NCI-H748 (cell line): ENCODE measurements at regions not wholly inside any gene's neighbourhood (a gene's known extent, or its start where the extent isn't known, plus 50 kb on each side); places are given as distances from the start of the nearest gene placed in this dataset.

Source experiments
- DNase-seq: peaks from one replicate; lab custom pipeline; 2025; ENCODE audit not compliant: unreplicated experiment; lab: John Stamatoyannopoulos, UW

DNA sequence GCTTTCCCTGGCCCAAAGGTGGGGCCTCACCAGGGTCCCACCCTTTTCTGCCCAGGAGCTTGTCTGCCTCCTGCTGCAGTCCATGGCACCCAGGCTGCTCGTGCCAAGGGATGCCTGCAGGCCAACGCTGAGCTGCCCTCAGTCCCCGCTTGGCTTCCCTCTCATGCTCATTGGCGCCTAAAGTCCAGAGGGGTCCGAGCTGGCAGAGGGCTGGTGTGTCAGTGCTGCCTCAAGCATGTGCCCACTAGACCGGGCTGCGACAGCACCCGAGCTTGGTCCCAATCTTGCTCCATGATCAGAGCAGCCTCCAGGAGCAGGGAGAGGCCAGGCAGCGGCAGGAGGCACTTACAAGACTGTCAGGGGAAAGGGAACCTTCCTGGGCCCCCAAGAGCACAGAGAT is 287.0 kb downstream of the ICOS start:
- no peak for DNase-seq

GRCh38 chr2:204225671-204226073 is 289.1 kb downstream of the ICOS start:
- DNase-seq: peak; percentile 31

- DNase-seq: peak; percentile 57
Measured at GRCh38 chr2:204226305-204226880, 289.8 kb downstream of the ICOS start.

- peak; percentile 91 for DNase-seq
Measured at GRCh38 chr2:204228169-204228886, 291.8 kb downstream of the ICOS start.

- DNase-seq: no peak
Measured at GRCh38 chr2:204234248-204234647, 297.7 kb downstream of the ICOS start.

DNA sequence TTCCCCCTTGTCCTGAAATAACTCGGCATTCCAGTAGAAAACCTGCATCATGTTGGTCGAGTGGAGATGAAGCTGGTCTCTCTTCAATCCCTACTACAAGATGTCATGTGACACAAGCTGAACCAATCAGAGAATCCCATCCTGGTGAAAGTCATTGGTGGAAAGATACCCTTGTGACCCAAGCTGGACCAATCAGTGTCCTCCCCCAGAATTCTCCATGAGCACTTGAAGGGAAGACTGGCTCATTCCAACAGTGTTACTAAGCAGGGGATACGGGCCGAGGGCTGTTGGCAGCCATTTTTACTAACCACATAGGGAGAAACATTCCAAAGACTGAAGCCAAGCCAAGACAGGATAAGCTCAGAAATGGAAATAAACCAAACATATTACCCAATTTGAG is 298.3 kb downstream of the ICOS start:
- DNase-seq: no peak

DNA sequence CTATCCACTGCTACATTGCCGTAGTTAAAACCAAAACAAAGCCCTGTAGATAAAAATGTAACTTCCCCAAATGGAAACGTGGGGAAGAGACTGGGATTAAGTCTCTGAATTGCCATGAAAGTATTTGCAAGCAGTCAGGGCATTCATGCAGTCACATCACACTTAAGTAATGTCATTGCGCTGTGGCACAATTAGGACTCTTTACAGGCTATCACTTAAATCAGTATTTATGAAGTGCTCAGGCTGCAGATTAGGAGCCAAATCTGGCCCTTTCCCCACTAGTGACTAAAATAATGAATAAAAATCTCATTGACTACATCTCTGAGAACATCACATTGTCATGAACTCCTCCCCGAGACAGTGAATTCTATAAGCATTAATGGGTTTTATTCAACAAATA is 300.9 kb downstream of the ICOS start:
- no peak for DNase-seq

DNA sequence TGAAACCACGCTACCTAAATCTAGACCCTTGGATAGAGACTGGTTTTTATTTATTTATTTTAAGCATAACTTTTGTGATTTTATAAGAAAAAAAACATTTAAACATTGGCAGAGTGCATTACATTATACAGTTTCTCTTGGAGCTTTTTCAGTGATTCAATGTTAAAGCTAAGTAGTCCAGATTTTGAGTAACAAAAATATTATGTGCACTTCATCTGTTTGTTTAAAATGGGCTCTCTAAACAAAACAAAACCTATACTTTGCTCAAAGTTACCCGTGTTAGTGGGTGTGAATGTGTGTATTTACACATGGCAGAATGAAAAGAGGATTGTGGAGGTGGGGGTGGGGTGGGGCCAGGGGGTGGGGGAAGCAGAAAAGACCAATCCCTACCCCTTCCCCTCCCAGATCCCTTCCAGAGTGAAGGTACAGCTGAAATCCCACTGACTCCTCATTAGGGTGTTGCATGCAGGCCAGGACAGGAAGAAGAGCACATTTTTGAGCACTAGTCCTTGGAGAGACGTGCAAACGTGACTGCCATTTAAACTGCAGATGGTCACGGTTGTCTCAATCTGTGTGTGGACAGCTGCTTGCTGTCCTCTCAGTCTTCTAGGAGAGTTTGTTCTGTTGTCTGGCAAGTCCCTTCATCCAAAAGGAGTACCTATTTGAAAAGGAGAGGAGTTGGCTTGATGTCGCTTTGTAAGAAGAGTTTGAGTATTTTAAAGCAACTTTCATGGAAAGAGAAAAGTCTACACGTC is 303.0 kb downstream of the ICOS start:
- peak; percentile 74 for DNase-seq

DNA sequence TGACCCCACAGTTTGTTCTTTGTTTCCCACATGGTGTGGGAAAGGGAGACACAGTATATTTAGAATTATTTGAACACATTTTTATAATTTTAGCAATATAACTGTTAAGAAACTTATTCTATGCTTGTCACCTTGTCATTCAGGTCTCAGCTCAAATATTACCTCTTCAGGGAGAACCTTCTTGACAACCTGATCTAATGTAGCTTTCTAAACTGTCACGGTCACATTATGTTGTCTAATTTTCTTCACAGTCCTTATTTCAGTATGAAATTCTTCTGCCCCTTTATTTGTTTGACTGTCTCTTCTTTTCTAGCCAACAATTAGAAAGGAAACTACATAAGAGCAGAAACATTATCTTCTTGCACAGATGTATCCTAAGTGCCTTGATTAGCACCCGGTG is 304.3 kb upstream of the PARD3B start:
- no peak for DNase-seq

GRCh38 chr2:204249437-204249836 is 295.8 kb upstream of the PARD3B start:
- no peak for DNase-seq

- no peak for DNase-seq
Measured at GRCh38 chr2:204250692-204251091, 294.6 kb upstream of the PARD3B start.

DNA sequence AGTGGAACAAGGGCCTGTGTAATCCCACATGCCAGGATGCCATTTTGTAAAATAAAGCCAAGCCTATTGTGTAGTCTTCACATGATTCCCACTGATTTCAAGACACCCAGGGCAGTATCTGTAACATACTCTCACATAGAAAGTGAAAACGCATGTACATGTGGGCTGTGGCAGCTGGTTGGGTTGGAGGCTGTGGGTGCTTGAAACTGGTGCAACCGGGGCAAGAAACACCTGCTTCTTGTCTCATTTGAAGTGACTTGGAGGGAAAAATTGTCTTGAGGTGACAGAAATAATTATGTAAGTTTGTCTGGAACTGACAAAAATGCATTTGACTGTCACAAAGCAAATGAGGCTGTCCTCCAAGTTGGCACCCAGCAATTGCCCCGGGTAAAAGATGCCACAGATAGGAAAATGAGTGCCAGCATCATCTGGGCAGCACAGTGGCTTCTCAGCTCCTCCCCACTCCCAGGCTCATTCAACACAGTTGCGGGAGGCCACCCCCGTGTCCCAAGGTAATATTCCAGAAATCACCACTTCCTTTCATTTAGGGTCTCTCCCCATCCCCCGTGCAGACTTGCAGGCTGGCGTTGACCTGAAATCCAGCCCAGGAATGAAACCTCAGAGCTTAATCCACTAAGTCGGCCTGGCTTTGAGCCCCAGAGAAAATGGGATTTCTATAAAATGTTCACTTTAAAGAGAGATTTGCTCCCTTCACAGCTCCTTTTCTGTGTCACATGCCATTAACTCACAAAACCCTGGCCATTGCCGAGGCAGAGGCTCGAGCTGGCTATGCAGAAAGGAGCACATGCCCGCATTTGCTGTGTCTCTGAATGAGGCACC is 293.9 kb upstream of the PARD3B start:
- no peak for DNase-seq

DNA sequence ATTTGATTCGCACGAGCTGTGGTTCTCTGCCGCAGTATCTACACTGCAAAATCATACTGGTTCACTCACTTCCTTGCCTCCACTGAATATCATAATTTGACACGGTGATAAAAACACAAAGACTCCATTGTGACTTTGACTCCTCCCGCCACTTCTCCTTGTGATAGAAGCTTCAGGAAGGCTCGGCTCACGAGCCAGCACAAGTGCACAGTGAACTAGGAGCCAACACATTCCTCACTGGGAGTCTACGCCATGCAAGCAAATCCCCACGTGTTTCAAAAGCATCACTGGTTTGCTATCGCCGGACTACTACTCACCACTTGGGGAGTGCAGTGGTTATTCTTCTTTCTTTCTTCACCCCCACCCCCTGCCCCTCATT is 293.3 kb upstream of the PARD3B start:
- no peak for DNase-seq

DNA sequence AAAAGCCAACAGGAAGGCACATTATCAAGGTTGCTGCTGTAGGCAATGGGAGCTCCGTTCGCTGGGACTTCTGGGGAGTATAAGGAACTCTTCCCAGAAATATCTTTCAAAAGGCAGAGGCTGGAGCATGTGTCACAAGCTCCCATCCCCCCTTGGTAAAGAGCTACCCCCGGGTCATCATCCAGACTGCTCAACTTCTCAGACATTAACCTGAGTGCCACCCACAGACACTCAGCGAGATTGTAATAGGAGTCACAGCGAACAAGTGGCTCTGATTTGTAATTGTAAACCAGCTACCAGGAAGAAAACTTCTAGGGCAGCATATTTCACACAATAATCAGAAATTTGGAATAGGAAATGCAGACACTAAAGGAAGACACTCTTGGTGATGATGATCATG is 290.2 kb upstream of the PARD3B start:
- no peak for DNase-seq

DNA sequence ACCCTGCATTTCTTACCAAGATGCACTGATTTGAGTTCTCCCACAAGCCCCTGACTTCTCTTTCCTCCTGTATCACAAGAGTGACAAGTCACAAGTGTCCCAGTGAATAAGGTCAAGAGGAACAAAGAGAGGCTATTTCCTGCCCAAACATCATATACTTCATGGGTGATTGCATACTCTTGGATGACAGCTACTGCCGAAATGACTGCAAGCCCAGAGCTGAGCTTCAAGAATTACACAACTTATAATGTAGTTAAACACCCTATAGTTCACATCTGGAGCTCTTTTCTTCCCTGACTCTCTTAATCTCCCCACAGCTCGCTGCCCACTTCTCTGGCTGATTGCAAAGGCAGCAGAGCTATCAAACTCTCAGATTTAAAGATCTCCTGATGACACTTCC is 289.7 kb upstream of the PARD3B start:
- no peak for DNase-seq

DNA sequence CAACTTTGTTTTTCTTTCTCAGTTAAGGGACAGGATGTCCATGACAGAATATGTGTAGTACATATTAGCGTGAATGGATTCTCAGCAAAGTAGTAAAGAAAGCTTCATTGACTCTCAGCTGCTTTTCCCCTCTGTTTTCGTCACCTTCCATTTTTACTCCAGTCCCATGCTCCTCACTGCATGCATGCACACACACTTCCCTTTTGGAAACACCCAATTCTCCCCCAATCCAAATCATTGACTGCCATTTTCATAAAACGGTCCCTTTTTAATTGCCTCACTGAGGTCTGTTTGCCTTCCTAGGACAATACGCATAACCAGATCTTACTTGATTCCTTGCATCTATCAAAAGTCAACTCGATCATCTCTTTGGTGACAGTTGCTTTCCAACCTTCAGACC is 287.5 kb upstream of the PARD3B start:
- no peak for DNase-seq

DNA sequence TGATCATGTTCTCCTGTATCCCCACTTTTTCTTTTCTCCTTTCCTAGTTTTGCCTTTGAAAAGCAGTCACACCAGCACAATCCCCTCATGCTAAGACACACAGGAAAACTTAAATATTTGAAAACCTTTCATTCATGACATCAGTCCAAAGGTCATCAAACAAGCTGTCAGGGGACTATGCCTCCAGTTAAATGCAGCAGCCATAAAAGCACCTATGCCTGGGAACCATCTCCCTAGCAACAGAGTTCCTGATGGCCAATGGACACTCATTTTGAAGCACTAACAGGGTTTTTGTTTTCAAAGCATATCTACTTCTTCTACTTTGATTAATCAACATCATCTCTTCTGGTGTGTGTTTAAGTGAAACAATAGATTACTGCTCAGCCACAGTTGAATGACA is 286.4 kb upstream of the PARD3B start:
- DNase-seq: peak; percentile 52

DNA sequence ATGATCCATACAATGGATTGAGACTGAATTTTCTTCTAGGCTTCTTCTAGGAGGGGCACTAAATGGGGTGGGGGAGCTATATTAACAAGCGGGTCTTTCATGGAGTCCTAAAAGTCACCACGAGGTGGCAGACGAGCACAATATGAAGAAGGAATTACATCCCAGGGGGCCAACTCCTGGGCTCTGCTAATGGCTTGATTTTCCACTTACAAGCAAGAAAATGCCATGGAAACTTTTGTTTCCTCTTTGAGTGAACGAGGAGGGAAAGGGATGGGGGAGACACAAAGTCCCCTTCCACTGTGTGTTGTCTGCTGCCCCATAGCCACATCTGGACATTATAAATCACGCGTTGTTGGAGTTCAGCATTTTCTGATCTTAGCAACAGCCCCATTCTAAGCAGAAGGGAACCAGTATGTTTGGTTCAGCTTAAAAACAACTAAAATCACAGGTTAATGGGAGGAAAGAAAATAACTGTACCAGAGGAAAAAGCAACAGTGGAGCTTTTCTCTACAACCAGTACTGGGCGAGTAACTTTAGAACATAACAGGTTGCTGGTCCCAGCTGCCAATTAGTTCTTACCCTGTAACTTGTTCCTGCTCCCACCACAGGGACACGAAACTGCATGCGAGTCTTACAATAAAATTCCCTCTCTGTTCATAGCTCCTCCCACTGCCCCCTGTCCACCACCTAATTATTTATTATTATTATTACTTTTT is 285.0 kb upstream of the PARD3B start:
- DNase-seq: peak; percentile 94

DNA sequence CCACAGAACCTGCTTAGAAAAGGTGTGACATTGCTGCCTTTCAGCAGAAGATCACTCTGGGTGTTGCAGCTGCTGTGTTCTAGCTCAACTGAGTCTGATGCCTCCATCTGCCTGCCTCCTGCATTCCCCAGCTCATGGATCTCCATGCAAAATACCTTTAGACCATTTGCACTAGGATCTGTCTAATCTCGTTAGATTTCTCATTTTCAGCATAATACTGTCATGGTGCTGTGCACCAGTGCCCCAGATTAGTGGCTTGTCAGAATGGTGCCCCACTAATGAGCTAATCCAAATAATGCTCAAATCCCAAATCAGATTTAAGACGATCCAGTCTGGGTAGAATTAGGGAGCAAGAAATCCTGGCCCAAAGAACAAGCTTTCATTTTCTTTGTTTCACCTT is 284.4 kb upstream of the PARD3B start:
- DNase-seq: no peak

DNA sequence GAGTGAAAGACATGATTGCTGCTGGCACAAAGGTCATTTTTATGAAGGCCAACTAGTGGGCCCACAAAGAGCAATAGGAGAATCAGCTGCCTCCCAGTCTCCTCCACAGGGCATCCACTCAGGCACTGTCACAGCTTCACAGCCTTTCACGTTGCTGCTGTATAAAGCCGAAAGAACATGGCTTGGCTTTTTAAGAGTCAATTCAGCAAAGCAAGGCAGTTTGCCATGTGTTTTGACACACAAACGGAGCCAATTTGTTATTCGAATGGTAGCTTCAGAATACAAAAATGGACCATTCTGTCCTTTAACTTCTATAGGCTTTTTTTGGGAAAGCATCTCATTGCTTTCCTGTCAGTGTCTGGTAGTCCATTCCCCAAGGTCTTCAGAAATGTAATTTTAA is 283.4 kb upstream of the PARD3B start:
- no peak for DNase-seq

- DNase-seq: peak; percentile 95
Measured at GRCh38 chr2:204264085-204264553, 281.2 kb upstream of the PARD3B start.
